NCI-H748 treated with DMSO at 0.1 percent for 48 hours (cell line): ENCODE measurements at regions not wholly inside any gene's neighbourhood (a gene's known extent, or its start where the extent isn't known, plus 50 kb on each side); places are given as distances from the start of the nearest gene placed in this dataset.
"Not testable (repeated sequence)": the region's sequence is repeated elsewhere in the genome, so short reads cannot be mapped to it uniquely, and the experiment has no call there.

Source experiments
- DNase-seq: peaks from one replicate; lab custom pipeline; 2025; lab: John Stamatoyannopoulos, UW

GRCh38 chr3:1456781-1457311, 364.0 kb downstream of the CNTN6 start:
- DNase-seq: no peak

- no peak for DNase-seq
These were observed 369.5 kb downstream of the CNTN6 start for GRCh38 chr3:1462371-1462770.

GRCh38 chr3:1462856-1463450, 370.1 kb downstream of the CNTN6 start:
- no peak for DNase-seq

GRCh38 chr3:1465091-1465490, 372.3 kb downstream of the CNTN6 start:
- not testable (repeated sequence) for DNase-seq

- no peak for DNase-seq
These were observed 375.3 kb downstream of the CNTN6 start for GRCh38 chr3:1468145-1468544.

- no peak for DNase-seq
These were observed 376.4 kb downstream of the CNTN6 start for GRCh38 chr3:1469248-1469647.

GRCh38 chr3:1469687-1470086, 376.9 kb downstream of the CNTN6 start:
- DNase-seq: no peak

- DNase-seq: no peak
These were observed 384.8 kb downstream of the CNTN6 start for GRCh38 chr3:1477669-1478068.

GRCh38 chr3:1495466-1495865, 402.6 kb downstream of the CNTN6 start:
- DNase-seq: no peak

- DNase-seq: no peak
These were observed 406.9 kb downstream of the CNTN6 start for GRCh38 chr3:1499694-1500093.

- no peak for DNase-seq
These were observed 408.7 kb downstream of the CNTN6 start for GRCh38 chr3:1501406-1502115.

GRCh38 chr3:1506090-1506489, 413.3 kb downstream of the CNTN6 start:
- no peak for DNase-seq

GRCh38 chr3:1513662-1514061, 420.8 kb downstream of the CNTN6 start:
- no peak for DNase-seq

- no peak for DNase-seq
These were observed 423.1 kb downstream of the CNTN6 start for GRCh38 chr3:1515882-1516281.

- no peak for DNase-seq
These were observed 435.0 kb downstream of the CNTN6 start for GRCh38 chr3:1527786-1528185.

GRCh38 chr3:1528621-1529020, 435.8 kb downstream of the CNTN6 start:
- no peak for DNase-seq

- DNase-seq: no peak
These were observed 436.9 kb downstream of the CNTN6 start for GRCh38 chr3:1529676-1530075.

GRCh38 chr3:1531981-1532380, 439.2 kb downstream of the CNTN6 start:
- DNase-seq: no peak

GRCh38 chr3:1532935-1533606, 440.2 kb downstream of the CNTN6 start:
- DNase-seq: no peak

GRCh38 chr3:1533763-1534162, 440.9 kb downstream of the CNTN6 start:
- no peak for DNase-seq

GRCh38 chr3:1534252-1534651, 441.4 kb downstream of the CNTN6 start:
- DNase-seq: no peak

GRCh38 chr3:1535361-1535760, 442.5 kb downstream of the CNTN6 start:
- no peak for DNase-seq

- DNase-seq: no peak
These were observed 447.9 kb downstream of the CNTN6 start for GRCh38 chr3:1540686-1541085.
